NCI-H1930 (cell line): ENCODE measurements at regions not wholly inside any gene's neighbourhood (a gene's known extent, or its start where the extent isn't known, plus 50 kb on each side); places are given as distances from the start of the nearest gene placed in this dataset.

Experiments
- DNase-seq, 2 experiments: peaks; one replicate each; lab custom pipeline; 2025; lab: John Stamatoyannopoulos, UW

DNA sequence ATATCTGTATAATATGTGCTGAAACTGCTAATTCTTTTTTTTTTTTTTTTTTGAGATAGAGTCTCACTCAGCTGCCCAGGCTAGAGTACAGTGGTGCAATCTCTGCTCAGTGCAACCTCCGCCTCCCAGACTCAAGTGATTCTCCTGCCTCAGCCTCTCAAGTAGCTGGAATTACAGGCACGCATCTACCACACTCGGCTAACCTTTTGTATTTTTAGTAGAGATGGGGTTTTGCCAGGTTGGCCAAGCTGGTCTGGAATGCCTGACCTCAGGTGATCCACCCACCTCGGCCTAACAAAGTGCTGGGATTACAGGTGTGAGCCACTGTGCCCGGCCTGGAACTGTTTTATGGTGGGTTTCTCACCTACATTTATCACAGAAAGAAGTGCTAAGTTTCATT is 307.8 kb upstream of the STT3B start:
- DNase-seq: no peak

DNA sequence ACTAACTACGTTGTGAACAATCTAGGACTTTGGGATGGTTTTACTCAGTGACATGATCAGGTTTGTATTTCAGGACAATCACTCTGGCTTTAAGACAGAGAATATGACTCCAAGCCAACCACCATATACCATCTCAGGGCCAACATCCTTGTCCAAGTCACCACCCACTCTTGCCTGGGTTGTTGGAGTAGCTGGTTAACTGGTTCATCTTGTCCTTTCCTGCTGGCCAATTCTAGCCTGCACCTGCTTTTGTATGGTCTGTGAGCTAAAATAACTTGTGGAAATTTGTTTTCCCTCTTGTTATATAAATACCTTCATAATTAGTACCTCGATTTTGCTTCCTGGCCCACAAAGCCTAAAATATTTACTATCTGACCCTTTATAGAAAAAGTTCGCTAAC is 306.8 kb upstream of the STT3B start:
- DNase-seq: no peak

DNA sequence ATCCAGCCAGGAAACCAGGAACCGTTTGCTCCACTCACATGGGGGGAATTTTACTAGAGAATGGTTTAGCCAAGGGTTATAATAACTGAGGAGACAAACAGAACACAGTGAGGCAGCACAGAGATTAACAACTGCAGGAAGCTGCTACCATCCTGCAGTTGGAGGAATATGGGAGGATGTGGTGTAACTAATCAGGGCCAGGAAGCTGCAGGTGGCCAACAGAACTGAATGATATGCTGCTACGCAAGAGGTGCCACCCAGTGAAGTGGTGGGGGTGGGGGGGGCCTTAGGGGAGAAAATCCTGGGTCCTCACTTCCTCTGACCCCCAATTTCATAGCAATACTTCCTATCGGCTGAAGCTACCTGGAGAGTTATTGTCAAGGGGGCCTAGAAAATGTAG is 306.4 kb upstream of the STT3B start:
- no peak for DNase-seq

DNA sequence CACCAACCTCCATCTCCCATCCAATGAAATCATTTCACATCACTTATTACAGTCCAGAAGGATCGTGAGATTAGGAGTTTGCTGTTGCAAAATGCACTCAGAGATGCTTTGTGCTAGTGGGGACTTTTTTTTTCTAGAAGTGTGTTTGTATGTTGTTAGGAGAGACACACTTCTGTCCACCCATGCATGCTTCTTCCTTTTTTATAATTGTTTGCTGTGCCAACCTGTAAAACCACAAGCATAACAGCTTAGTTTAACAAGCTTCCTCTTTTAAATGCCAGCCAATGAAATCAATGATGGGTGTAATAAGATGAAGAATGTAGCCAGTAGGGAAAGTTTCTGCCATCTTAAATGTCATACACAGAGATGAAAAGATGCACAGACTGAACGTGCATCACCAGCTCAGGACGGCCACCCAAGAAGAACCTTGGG is 305.6 kb upstream of the STT3B start:
- DNase-seq: no peak

DNA sequence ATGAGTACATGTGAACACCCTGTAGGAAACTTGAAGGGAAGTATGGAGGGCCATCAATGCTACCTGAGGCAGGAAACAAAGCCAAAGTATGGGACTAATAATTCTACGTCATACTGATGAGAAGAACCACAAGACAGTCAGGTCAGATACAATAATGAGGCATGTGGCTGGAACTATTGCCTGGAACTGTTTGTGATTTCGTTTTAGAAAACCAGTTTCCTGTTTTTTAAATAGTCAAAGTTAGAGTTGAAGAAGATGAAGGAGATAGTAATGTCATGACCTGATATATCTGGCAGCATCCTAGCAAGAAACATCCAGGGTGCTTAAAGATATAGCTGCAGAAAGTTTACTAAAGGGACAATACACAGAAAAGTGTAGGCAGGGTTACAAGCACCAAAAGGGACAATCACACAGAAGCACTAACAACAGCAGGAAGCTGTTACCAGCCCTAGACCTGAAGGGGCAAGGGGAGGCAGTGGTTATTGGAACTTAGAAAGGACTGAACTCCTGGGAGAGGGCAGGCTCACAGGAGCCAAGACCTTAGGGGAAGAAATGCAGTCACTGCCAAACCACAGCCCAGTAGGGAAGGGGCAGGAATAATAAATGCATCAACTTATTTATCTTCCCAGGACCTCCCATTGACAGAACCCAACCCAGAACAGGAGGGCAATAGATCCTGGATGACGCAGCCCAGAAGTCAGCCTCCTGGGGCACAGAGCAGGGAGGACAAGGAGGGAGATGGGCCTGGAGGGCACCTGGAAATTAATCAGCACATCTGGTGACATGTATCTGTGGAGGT is 302.1 kb upstream of the STT3B start:
- DNase-seq: no peak

DNA sequence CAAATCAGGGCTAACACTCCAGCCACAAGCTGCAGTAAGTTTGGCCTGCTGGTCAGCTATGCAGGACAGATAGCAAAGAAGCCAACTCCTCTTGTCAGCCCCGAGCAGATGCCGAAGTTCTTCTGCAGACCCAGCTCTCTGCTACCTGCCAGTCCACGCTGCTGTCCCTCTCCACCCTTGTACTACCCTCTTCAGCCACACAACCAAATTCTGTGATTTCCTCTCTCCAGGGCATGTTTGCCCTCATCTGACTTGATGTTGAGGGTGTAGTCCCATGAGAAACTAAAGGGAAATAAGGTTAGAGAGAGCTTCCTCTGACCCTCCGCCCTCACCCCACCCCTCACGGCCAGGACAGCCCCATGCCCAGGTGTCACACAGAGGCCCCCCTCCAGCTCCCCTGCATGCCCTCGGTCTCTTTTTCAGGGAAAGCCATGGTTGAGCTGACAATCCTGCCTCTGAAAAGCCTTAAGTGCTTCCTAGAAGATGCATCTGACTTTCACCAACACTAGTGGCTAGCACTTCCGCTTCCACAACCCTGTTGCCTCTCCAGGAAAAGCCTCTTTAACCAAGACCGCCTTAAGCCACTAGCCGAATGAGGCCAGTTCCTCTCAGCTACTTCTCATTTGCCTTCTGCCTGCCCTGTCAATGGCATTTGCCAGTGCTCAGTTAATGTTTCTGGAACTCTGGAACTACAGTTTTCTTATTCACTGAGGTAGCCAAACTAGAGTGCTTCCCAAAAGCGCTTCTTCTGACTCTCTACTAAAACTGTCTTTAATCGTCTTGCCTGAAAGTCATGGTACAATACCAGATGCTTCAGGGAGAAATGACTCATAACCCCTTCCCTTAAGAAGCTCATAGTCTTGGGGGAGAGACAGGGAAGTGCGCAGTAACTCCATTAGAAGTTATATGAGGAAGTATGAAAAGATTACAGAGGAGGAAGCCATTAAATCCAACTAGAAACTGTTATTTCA is 300.4 kb upstream of the STT3B start:
- DNase-seq: no peak

DNA sequence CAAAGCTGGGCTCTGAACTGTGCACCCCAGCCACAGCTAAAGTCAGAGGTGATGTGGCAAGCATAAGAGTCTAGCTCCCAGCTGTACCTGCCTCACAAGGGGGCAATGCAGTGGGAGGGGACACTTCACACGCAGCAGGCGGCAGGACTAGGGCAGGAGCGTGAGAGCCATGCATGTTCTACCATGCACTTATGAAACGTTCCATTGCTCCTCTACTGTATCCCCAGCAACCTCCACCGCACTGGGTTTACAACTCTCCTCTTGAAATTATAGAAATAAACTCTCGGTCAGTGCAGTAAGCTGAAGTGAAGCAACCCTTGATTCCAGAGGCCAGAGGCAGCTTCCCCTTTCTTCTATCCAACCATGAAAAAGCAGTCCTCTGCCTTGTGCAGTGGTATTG is 298.6 kb upstream of the STT3B start:
- no peak for DNase-seq

DNA sequence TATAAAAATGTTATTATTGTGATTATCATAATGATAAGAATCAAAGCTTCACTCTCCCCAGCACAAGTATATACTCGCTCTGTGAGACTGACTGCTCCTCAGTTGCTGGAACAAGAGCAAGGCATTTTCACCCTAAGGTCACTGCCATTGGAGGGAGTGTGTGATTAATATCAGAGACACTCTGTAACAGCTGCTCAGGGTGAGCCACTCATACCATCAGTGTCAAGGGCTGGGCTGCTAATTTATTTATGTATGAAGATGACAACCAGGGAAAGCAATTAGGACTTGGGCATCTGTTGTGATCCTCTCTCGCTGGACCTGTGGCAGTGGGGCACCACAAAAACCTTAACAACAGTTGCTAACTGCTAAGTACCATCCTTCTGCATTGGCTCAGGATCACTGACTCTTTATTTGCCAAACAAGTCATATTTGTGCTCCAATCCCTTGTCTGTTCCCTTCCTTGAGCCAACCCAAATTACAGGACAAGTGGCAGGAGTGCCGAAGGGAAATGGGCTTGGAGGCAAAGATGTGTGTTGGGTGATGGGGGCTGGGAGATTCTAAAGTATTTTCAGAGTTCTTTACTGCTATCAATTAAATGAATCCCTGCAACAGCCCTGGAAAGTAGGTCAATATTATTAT is 297.5 kb upstream of the STT3B start:
- no peak for DNase-seq

DNA sequence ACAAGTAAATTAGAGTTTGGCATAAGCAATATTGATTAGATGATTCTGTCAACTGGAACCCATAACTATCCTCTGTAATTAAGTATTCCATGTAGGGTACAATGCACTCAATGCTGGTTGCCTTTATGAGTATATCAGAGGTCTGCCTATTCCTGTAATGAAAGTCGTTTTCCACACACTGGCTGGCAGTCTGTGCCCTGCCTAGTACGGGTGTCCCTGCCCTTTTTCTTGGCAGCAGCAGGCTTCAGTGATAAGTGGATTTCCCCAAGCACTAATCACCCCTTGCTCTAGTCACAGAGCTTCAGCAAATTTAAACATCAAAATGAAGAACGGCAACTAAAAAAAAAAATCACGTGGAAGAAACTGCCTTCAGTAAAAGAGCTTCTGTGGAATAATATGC is 294.8 kb upstream of the STT3B start:
- DNase-seq: no peak

DNA sequence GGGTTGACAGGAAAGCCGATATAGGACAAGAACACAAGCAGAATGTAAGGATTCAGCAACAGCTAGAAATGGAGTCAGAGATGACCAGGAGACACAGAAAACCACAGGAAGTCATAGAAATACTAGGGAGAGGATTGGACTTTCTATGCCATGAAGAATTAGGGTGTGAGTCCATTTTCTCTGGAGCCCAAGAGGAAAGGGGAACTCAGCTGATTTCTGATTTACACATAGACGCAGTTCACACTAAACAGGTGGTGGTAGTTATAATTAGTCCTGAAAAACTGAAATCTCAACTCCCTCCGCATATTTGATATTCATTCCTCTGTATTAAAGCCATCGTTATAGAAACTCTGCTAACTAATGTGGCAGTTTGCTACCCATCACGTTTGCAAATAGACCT is 292.7 kb upstream of the STT3B start:
- DNase-seq: no peak

DNA sequence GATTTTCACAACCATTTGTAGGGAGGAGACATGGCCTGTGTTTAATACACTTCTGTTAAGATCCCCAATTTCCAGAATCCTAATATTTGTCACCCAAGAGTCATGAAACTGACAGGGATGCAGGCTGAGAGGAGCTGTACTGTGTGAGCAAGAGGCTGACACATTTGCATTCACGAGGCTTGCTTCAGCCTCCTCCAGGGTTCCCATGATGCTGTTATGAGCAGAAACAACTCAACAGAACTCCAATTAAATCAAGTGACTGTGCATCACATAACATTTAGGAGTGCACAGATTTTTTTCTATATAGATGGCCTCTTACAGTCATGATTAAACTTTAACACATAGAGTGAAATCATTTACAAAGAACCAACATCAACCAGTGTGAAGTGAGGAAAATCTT is 292.3 kb upstream of the STT3B start:
- DNase-seq: no peak

DNA sequence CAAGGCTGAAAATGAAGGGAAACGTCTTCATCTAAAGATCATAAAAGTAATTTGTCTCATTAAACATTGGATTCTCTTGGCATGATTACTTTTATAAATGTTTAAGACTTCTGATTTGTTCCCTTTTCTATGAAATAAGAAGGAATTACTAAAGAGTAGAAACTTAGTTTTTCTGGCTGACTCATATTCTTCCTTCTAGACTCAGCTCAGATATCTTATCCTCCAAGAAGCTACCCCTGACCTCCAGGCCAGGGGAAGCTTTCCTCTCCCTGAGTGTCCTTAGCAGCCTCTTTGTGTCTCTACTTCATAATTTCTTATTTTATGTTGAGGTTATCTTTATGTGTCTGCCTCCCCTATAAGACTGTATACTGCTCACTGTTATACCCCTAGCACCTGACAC is 291.9 kb upstream of the STT3B start:
- DNase-seq: no peak

DNA sequence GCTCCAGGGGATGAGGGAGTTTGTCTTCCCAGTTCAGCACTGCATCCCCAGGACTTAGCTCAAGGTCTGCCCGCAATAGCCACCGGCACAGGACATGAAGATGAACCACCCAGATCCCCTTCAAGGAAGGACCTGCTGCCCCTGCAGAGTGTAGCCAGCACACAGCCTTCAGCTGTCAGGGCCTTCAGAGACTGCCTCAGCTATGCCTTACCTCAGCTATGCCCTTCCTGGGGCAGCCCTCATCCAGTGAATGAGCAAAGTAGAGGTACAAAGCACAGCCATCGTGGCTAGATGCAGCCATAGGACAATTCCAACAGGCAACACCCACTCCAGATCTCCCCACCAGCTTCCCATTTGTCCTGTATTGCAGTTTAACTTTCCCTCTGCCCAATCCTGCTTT is 291.2 kb upstream of the STT3B start:
- DNase-seq: no peak

DNA sequence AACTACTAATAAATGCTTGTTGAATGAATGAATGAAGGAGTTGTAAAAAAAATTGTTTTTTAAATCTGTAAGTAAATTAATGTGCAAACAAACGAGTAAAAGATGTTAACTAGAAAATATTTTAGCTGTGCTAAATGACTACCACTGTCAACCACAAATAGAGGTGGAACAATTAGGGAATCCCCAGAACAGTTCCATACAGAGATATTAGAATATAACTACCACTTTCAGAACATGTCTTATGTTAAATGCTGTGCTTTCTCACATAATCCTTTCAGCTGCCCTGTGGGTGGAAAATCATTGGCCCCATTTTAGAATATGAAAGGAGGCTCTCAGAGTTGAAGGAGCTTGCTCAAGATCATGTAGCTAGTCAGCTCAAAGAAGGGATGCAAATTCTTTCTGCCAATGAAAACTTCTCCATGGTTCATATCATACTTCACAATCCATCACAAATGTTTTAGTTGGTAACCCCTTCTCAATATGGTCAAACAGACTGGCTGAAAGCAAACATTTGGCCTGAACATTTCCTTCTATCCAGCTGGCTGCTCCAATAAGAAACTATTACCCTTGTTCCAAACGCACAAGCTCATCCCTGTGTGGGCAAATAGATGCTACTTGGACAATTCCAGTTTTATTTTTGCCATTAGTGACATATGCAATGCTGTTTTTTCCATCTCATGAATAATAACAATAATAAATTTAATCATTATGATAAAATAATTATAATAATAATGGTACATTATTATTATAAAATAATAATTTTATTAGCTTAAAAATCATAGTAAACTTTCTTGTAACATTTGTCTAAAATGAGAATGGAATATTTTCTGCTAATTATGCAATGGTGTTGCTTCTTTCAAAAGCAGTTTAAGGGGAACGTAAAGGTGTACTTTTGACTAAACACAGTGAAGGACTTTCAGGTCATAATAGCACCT is 290.4 kb upstream of the STT3B start:
- no peak for DNase-seq

DNA sequence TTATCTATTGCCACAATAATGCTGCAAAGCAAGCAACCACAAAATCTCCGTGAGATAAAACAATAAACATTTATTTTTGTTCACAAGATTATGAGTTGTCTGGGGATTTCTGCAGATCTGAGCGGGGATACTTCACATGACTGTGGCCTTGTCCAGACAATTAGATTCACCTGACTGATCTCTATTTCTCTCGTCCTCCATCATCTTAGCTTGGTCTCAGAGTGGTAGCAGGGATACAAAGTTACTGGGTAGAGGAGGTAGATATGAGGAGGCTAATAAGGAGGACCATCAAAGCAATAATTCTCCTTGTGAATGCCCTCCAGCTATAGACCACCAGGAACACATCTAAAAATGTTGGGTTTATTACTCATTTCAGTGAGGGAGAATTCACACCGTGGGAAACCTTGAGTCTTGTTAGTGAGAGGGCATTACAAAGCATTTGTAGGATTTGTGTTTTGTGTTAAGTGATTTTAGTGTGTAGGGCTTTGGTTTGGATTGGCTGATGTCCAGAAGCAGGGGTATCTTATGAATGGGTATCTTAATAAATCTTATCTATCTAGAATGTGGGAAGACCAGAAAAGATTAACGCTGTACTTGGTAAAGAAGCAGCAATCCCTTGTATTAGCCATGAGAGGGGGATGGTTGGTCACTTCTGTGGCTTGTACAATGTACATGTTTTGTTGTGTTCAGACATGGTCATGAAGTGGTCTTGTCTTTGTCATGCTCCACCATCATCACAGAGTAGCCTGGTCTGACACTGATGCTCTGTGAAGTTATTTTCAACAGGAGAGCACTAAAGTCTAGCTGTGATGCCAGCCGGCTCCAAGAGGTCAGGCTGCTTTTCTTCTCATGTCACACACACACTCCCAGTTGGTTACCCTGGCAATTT is 287.6 kb upstream of the STT3B start:
- no peak for DNase-seq

DNA sequence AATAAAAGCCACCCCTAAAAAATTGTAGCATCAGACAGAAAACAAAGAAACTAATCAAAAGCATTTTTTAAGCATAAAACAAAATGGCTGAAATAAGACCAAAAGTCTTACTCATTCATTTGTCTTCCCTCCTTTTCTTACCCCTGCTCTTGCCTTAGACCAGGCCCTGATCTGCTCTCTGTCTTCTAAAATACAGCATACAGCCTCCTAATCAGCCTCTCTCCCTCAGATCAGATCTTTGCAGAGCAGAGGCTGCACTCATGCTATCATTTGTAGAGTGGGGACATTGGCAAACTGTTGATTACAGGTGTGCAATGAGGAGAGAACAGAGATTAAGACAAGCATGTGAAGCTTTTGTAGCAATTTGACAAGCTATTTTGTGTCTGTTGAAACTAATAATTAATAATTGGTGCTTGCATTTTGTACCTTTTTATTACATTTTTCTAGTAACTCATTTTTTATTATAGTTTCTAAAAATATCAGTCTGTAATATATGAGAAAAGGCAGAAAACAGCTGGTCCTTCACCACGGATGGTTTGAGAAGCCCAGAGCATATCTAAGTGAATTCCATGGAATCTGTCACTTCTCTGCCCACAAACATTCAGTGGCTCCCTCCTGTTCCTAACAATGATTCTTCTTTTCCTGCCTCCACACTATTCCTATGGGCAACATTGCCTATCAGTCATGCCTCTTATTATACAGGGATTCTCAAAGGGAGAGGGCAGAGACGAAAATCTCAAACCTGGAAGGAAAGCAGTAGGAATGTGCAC is 286.2 kb upstream of the STT3B start:
- DNase-seq: no peak

DNA sequence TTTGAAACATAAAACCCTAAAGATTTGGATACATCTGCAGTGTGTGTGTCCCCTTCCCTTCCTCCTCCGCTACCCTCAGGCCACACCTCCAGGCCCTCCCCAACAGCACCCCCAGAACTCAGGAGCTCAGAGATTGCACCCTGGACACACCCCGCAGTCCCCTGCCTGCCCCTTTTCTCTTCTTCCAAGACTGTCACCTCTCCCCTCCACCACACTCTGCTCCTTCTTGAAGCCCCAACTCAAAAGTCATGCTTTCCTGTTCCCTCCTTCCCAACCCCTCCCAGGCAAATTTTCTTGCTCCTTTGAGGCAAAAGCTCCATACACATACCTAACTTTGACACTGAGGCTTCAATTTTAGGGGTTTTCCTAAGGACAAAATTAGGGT is 285.7 kb upstream of the STT3B start:
- DNase-seq: no peak

DNA sequence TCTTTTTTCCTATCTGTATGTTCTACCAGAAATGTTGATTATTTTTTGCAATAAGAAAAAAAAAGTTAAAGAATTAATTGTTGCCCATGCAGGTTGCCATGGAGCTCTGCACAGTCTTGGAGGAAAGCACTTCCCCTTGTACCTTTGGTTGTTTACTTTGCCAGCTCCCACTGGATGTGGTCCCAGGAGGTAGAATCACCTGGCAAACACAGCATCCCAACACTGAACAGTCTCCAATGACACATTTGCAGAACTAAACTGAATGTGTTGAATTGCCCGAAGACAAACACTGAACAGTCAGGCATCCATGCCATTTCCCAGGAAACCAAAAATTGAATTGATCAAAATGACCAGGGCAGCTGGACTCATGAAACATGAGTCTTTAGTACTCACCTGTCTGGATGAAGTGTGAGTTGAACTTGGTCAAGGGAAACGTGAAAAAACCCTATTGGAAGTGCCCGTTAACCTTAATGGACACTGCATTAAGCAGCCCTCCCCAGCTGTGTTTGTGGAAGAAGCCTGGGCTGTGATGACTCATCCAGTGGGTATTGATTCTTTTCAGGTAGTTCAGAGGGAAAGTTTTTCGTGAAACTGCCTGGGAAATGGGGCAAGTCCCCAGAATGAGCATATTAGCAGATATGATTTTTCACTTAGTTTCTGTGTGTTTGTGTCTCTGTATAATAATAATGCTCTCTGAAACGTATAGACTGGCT is 284.7 kb upstream of the STT3B start:
- peak in 1 of 2 experiments; percentile 22 for DNase-seq

DNA sequence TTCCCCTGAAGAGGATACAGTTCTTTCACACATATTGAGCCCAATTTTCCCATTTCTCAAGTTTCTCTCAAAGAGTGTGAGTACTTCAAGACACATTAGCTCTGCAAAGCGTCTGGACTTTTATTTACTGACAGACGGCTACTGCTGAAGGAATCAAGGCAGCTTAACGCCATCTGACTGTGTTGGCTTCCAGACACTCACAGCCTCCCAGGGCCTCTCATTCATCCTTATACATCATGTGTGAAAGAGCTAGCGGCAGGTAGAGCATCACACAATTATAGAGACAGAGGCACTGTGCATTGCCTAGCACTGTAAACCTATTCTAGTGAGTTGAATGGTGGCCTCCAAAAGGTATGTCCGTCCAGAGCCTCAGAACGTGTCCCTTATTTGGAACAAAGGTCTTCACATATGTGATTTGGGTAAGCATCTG is 284.1 kb upstream of the STT3B start:
- no peak for DNase-seq
